Activated naive CD8-positive, alpha-beta T cell treated with anti-CD3 and anti-CD28 coated beads, Interleukin-2, amount 10 ng/mL, durations not matched to agents 7 days and 5 days (primary cell): ENCODE measurements at regions not wholly inside any gene's neighbourhood (a gene's known extent, or its start where the extent isn't known, plus 50 kb on each side); places are given as distances from the start of the nearest gene placed in this dataset.

Source experiments
- ATAC-seq: fragments of 150-1000 bp; cut with Tn5 transposase; one replicate; pipeline ENCODE4 v1.10.0; 2021; ENCODE audit warnings: low read depth, moderate library complexity
- POLR2A ChIA-PET: fragments of 350-600 bp; sonication (Branson Sonifier 250); formaldehyde crosslinking; loops from one replicate; lab custom pipeline; 2021; ENCODE audit warnings: antibody characterized with exemption; lab: Charles Lee
- DNase-seq: peaks from one replicate; pipeline ENCODE4 v3.0.0; 2021
- H3K27ac Mint-ChIP-seq: one replicate; pipeline ENCODE4 v1.8.0; 2022; ENCODE audit warnings: mild to moderate bottlenecking, mixed read lengths
- H3K27me3 Mint-ChIP-seq: one replicate; pipeline ENCODE4 v1.8.0; 2022; ENCODE audit warnings: mild to moderate bottlenecking, moderate library complexity, mixed read lengths
- H3K36me3 Mint-ChIP-seq: one replicate; pipeline ENCODE4 v1.8.0; 2021; ENCODE audit warnings: mild to moderate bottlenecking, mixed read lengths
- H3K4me1 Mint-ChIP-seq: one replicate; pipeline ENCODE4 v1.8.0; 2021; ENCODE audit warnings: mixed read lengths
- H3K4me3 Mint-ChIP-seq: one replicate; pipeline ENCODE4 v1.8.0; 2022; ENCODE audit warnings: mild to moderate bottlenecking, moderate library complexity, mixed read lengths
- H3K9me3 Mint-ChIP-seq: one replicate; pipeline ENCODE4 v1.8.0; 2021; ENCODE audit warnings: mixed read lengths

DNA sequence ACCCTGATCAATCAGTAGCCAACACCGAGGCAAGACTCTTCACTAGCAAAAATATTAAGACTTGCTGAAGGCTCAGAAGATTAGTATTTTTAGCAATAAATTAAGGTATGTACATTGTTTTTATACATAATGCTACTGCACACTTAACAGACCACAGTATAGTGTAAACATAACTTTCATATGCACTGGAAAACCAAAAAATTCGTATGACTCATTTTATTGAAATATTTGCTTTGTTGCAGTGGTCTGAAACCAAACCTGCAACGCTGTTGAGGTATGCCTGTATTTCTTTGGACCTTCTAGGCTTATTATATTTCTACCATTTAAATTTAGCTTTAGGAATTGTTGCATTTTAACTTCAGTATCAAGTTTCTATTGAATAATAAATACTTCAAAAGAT is 65.8 kb upstream of the BCL9 start:
- Mint-ChIP-seq H3K36me3 (no peaks in the 10 kb centered on the region), H3K9me3 (peaks cover 3% of the 10 kb centered on the region), H3K4me3 (no peak overlapping the region), H3K4me1 (no peaks in the 10 kb centered on the region), H3K27me3 (peaks cover 9% of the 10 kb centered on the region), H3K27ac (no peak overlapping the region)
- ATAC-seq (no peak), DNase-seq (no peak)
- POLR2A ChIA-PET = no interaction called here

DNA sequence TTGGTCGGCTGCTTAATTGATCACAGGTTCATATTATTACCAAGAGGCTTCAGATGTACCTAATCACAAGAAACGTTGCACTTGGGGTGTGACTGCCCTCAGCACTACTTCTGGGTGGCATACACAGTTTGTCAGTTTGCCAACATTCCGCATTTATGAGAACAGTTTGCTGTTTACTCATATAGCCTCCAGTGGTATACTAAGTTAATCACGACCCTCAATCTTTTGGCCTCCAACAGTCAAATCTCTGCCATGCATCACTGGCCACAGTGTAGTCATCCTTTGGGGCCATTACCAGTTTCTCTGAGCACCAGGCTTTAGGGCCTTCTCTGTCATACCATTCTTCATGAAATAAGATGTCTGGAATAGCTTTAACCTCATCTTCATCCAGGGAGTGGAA is 62.8 kb upstream of the BCL9 start:
- Mint-ChIP-seq H3K4me1 (no peaks in the 10 kb centered on the region), H3K9me3 (peaks cover 2% of the 10 kb centered on the region), H3K36me3 (no peaks in the 10 kb centered on the region), H3K27ac (no peak overlapping the region), H3K27me3 (peaks cover 6% of the 10 kb centered on the region), H3K4me3 (no peak overlapping the region)
- no peak for ATAC-seq
- DNase-seq = no peak
- POLR2A ChIA-PET = no interaction called here

DNA sequence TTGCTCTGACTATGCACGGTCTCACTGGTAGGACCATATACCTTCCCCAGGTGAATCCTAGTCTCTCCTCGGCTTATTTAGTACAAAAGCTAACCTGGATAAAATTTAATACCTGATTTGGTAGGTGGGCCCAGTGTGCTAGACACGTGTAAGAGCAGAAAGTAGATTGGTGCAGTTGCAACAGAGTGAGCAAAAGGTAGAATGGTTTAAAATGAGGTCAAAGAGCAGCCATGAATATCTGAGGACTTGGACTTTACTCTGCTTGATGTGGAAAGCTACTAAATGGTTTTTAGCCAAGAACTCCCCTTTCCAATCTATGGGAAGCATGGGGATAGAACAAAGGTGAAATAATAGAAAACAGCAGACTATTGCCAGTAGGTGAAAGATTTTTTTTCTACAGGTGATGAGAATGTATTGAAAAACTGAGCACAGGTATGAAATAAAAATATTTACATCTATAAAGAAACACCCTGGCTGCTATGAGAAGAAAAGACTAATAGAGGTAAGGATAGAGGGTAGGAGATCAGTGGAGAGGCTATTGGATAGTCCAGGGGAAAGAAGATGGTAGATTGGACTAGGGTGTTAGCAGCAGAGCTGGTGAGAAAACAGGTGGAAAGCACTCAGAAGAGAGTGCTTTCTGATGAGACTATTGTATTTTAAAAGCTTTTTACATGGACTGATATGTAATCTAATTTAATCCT is 61.3 kb upstream of the BCL9 start:
- no peak overlapping the region for H3K4me3 Mint-ChIP-seq
- no peak for DNase-seq
- peaks cover 7% of the 10 kb centered on the region for H3K27me3 Mint-ChIP-seq
- H3K9me3 Mint-ChIP-seq = no peaks in the 10 kb centered on the region
- H3K36me3 Mint-ChIP-seq = no peaks in the 10 kb centered on the region
- POLR2A ChIA-PET = no interaction called here
- ATAC-seq = no peak
- H3K4me1 Mint-ChIP-seq = no peaks in the 10 kb centered on the region
- no peak overlapping the region for H3K27ac Mint-ChIP-seq

DNA sequence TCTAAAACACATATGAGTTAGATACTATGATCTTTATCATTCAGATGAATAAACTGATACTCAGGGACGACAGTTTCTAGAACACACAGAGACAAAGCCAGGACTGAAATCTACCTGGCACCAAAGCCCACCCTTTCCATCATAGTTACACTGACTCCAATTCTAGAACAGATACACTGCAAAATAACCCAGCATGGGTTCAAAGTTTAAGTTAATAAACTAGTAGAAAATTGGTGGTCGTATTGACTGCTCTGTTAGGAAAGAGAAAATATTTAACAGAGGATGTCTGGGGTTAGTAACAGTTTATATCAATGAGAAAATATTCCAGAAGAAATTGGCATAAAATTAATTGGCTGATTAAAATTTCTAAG is 60.8 kb upstream of the BCL9 start:
- Mint-ChIP-seq H3K4me3 (no peak overlapping the region), H3K36me3 (no peaks in the 10 kb centered on the region), H3K4me1 (no peaks in the 10 kb centered on the region), H3K27ac (no peak overlapping the region), H3K9me3 (no peaks in the 10 kb centered on the region), H3K27me3 (peaks cover 7% of the 10 kb centered on the region)
- no peak for ATAC-seq
- POLR2A ChIA-PET = no interaction called here
- DNase-seq = no peak

DNA sequence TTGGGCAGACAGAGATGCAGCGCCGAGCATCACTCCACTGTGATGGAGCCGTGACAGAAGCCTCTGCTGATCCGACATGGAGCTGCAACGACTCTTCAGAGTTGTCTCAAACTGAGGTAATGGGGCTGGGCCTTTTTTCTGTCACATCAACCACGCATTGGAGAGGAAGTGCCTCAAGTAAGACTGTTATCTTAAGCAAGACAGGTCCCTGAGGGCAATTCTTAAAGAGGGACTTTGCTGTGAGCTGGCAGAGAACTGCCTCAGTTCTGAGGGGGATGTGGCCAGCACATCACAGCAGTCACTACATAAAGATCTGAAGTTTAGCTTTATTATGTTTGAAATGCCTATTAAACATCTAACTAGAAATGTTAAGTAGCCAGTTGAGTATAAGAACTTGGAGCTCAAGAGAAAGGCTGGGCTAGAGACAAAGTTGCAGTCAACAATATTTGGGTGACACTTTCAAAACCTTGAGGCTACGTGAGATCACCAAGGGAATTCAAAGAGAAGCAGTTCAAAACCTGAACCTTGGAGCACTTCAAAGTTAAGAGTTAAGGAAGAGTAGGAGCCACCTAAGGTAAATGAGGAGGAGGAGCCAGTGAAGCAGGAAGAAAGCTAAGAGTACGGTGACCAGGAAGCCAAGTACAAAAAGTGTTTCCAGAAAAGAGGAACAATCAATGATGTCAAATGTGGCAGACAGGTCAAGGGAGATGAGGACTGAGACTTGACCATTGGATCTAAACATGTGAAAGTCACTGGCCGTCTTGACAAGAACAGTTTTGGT is 54.2 kb upstream of the BCL9 start:
- peaks cover 5% of the 10 kb centered on the region for H3K27me3 Mint-ChIP-seq
- ATAC-seq (no peak), DNase-seq (no peak)
- H3K36me3 Mint-ChIP-seq = no peaks in the 10 kb centered on the region
- POLR2A ChIA-PET = no interaction called here
- no peak overlapping the region for H3K27ac Mint-ChIP-seq
- H3K9me3 Mint-ChIP-seq = no peaks in the 10 kb centered on the region
- H3K4me3 Mint-ChIP-seq = no peak overlapping the region
- no peaks in the 10 kb centered on the region for H3K4me1 Mint-ChIP-seq

DNA sequence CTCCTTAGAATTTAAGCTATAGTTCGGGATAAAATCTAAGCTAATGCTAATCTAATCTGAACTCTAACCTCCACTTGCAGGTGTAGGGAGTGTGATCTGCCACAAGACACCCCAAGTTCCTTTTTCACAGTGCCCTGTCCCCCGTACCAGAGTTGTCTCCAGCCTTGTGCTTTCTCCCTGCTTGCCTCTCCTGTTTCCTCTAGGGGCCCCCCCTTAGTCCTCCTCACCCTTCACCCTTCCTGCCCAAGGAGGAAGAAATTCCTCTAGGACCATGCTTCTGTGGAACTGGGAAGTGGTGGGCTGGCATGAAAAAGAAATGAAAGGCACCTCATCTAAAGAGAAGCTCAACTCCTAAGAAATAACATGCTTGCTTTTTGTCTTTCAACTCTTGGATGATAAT is 50.2 kb upstream of the BCL9 start:
- no peak for DNase-seq
- Mint-ChIP-seq H3K36me3 (no peaks in the 10 kb centered on the region), H3K4me3 (no peak overlapping the region), H3K27me3 (peaks cover 2% of the 10 kb centered on the region), H3K9me3 (no peaks in the 10 kb centered on the region), H3K27ac (no peak overlapping the region), H3K4me1 (peaks cover 4% of the 10 kb centered on the region)
- ATAC-seq = no peak
- POLR2A ChIA-PET = no interaction called here
